ENCODE measurements at regions not wholly inside any gene's neighbourhood (a gene's known extent, or its start where the extent isn't known, plus 50 kb on each side); places are given as distances from the start of the nearest gene placed in this dataset.

GRCh38 chr4:156060661-156061060 is 107.0 kb upstream of the CTSO start:
- TF ChIP-seq EZH2 (IDR thresholded peaks at IDR 0.05) (no peak), POLR2AphosphoS5 (IDR thresholded peaks at IDR 0.05; ENCODE audit: borderline replicate concordance, low read depth, low read length) (no peak)
